Urinary bladder (tissue), 3 donors: ENCODE measurements at regions not wholly inside any gene's neighbourhood (a gene's known extent, or its start where the extent isn't known, plus 50 kb on each side); places are given as distances from the start of the nearest gene placed in this dataset.

Experiments used
- DNase-seq: peaks from one replicate; pipeline ENCODE4 v3.0.0-alpha.2; 2015; ENCODE audit errors: extremely low spot score
- H3K27ac ChIP-seq: one replicate; pipeline ENCODE4 v1.5.1; 2013; ENCODE audit warnings: low read depth, mild to moderate bottlenecking, moderate library complexity
- H3K36me3 ChIP-seq: one replicate; pipeline ENCODE4 v1.6.1; 2013; ENCODE audit warnings: mild to moderate bottlenecking, moderate library complexity; ENCODE audit not compliant: insufficient read depth
- H3K4me1 ChIP-seq: one replicate; pipeline ENCODE4 v1.6.1; 2013; ENCODE audit warnings: mild to moderate bottlenecking, moderate library complexity; ENCODE audit not compliant: insufficient read depth
- H3K4me3 ChIP-seq: one replicate; pipeline ENCODE4 v1.5.1; 2013; ENCODE audit warnings: low read depth, low read length
- WGBS: extraction: QIAGEN DNeasy Blood & Tissue Kit; methylation state at CpG from one replicate; pipeline ENCODE4 v1.1.7; 2013; 5-methylcytosine and 5-hydroxymethylcytosine counted together
- donor health status: healthy with polysubstance abuse.
- donor health status: healthy.

DNA sequence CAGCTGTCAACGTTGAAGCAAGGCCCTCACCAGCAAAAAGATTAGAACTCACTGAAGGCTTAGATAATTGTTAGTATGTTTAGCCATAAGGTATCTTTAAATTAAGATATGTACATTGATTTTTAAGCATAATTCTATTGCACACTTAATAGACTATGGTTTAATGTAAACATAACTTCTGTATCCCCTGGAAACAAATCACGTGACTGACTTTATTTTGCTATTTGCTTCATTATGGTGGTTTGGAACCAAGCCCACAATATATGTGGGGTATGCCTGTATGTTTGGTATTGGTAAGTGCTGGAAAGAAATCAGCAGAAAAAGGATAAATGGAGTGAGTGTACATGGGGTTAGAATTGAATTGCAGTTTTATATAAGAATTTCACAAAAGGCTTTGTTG is 111.9 kb downstream of the NMUR2 start:
- 73% methylated on average over 2 of the region's 2 CpGs for WGBS
- no peak for DNase-seq

DNA sequence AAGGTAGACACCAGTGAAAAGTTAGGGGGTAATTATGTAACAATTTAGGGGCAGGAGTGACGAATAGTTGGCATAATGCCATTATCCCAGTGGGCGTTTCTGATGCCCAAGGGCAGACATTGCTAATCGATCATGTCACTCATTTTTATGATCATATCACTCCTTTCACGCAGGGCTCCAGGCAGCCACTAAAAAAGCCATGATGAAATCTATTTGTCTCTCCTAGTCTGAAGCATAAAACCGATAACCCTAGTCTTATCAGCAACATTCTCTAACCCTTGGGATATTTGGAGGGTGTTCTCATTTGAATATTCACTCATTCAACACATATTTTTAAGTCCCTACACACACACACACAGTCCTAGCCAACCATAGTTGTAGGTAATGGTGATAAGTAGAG is 114.9 kb downstream of the NMUR2 start:
- Histone ChIP-seq H3K27ac (no peak overlapping the region), H3K4me1 (no peaks in the 10 kb centered on the region), H3K4me3 (no peak overlapping the region), H3K36me3 (no peaks in the 10 kb centered on the region)
- DNase-seq, result no peak
- 75% methylated on average over 5 of the region's 5 CpGs for WGBS

More for the DNA sequence above, 111.9 kb downstream of the NMUR2 start:
- Histone ChIP-seq H3K4me3 (no peak overlapping the region), H3K36me3 (no peaks in the 10 kb centered on the region), H3K4me1 (no peaks in the 10 kb centered on the region), H3K27ac (no peak overlapping the region)

DNA sequence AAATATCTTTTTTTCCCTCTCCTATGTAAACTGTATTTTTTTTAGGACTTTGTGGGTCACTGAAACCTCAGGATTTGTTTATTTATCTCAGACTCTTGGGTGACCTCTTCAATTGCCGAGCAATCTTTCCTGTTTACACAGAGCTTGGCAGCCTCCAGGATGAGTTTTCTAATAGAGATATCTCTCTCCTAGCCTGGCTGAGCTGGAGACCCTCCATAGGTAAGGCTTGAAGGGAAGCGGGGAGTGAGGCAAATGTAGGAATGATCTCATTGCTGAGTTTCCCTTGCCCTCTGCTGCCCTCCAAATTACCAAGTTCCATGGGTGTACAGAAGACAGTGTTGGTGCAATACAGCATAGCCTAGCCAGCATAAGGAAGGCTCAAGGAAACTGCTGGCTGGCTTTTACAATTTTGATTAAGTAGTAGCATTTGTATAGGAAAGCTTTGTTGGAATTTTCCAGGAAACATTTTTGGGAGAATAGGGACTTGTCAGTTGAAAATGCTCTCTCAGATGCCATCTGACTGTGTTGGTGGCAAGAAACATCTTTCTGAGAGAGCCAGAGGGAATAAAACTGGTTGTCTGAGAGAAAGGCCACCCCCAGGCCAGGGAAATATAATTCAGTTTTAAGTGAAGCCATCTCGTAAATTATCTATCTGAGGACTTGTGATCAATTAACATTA is 116.0 kb downstream of the NMUR2 start:
- H3K4me1 ChIP-seq, result no peaks in the 10 kb centered on the region
- no peak for DNase-seq
- no peak overlapping the region for H3K27ac ChIP-seq
- 35% methylated on average over 3 of the region's 3 CpGs for WGBS
- no peaks in the 10 kb centered on the region for H3K36me3 ChIP-seq
- no peak overlapping the region for H3K4me3 ChIP-seq

DNA sequence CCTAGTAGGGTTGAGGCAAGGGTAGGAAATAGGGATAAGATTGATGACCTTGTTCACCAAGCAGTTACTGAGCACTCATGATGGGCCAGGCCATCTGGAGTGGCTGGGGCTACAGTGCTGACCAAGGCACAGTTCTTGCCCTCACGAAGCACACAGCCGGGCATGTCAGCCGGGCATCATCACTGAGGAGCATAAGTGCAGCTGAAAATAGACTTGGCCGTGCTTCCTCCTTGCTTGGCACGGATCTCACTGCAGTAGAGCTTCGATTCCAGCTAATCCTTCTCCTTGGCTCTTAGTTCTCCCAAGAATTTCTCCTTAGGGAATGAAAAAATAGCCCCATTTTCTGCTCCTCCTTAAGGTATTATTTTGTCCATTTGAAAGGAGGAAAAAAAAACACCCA is 116.6 kb downstream of the NMUR2 start:
- no peaks in the 10 kb centered on the region for H3K36me3 ChIP-seq
- H3K4me3 ChIP-seq, result no peak overlapping the region
- 22% methylated on average over 6 of the region's 6 CpGs for WGBS
- no peak overlapping the region for H3K27ac ChIP-seq
- no peaks in the 10 kb centered on the region for H3K4me1 ChIP-seq
- no peak for DNase-seq

DNA sequence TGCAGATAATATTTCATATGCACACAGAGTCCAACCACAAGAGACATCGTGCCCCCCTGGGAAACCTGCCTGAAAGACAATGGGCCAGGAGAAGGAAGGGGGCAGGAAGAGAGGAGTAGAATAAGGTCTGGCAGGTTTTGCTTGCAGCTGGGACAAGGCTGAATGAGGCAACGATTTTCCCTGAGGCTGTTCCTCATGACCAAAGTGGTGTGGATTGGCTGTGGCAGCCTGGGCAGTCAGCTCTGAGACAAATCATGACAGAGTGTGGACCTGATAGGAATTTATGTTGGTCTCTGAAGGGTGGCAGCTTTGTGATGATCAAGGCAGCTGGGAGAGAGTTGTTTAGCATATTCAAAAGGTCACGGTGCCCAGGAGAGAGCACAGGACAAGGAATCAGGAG is 119.3 kb downstream of the NMUR2 start:
- no peak overlapping the region for H3K4me3 ChIP-seq
- no peak overlapping the region for H3K27ac ChIP-seq
- WGBS, result 75% methylated on average over 3 of the region's 3 CpGs

DNA sequence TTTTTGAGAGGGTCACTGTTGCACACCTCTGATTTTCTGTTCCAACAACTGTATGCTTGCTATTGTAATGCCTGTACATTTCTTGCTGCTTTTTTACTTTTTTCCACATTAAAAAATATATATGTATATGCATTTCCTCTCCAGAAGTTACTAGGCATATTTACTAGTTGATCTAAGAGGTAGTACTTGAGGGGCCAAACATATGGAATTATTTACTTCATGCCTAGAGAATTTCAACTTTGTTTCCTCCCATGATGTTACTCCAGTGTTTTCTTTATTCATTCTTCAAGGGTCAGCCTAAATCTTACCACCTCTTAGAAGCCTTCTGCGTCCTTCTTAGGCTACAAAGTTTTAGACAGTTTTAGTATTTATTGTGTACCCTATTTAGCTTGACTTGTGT is 122.7 kb downstream of the NMUR2 start:
- Histone ChIP-seq H3K36me3 (no peaks in the 10 kb centered on the region), H3K4me3 (no peak overlapping the region), H3K27ac (no peak overlapping the region), H3K4me1 (no peaks in the 10 kb centered on the region)
- DNase-seq, result no peak
- WGBS, result 70% methylated on average over 1 of the region's 1 CpG

More for the DNA sequence above, 119.3 kb downstream of the NMUR2 start:
- H3K36me3 ChIP-seq, result no peaks in the 10 kb centered on the region
- H3K4me1 ChIP-seq, result no peaks in the 10 kb centered on the region
- no peak for DNase-seq

DNA sequence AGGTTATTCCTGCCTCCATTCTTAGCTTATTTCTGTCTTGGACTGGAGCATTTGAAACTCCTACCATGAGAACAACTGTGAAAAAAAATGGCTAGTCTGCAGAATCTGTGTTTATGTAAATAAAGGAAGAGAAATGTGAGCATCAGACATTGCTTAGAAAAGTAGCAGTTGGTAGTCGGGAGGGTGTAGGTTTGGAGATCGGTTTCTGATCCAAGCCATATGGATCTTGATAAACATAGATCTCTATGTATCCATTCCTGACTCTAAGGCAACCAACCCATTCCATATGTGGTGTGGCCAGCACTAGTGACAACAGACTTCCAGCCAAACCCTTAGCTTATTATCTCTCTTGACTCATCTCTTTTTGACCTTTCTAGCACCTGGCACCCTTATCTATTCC is 127.1 kb downstream of the NMUR2 start:
- WGBS, result 50% methylated on average over 2 of the region's 2 CpGs
- no peak overlapping the region for H3K4me3 ChIP-seq
- H3K4me1 ChIP-seq, result no peaks in the 10 kb centered on the region
- H3K27ac ChIP-seq, result no peak overlapping the region
- DNase-seq, result no peak
- no peaks in the 10 kb centered on the region for H3K36me3 ChIP-seq

DNA sequence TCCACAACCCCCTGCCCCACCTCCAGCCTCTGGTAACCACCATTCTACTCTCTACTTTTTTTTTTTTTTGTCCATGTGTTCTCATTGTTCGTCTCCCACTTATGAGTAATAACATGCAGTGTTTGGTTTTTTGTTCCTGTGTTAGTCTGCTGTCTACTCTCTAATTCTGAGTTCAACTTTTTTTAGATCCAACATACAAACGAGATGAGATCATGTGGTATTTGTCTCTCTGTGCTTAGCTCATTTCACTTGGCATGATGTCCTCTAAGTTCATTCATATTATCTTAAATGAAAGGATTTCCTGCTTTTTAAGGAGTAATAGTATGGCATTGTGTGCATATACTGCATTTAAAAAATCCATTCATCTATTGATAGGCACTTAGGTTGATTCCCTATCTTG is 130.9 kb downstream of the NMUR2 start:
- 16% methylated on average over 2 of the region's 2 CpGs for WGBS
- no peak overlapping the region for H3K27ac ChIP-seq

DNA sequence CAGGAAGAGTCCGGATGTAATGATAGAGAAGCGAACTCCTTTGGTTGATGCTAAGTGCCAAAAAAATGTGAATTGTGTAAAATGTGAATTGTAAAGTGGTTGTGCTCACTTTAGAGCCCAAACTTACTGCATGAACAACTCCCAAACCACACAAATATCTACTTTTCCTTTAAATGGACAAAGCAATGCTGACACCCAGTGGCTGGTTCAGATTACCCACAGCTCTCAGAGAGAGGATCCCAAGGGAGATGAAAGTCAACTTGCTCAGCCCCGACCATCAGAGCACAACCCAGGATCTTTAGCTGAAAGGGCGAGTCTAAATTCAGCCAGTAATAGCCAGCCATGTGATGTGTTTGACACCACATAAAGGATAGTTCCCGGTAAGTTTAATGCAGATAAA is 133.7 kb downstream of the NMUR2 start:
- Histone ChIP-seq H3K27ac (no peak overlapping the region), H3K4me3 (no peak overlapping the region), H3K4me1 (no peaks in the 10 kb centered on the region), H3K36me3 (no peaks in the 10 kb centered on the region)
- DNase-seq, result no peak
- WGBS, result 61% methylated on average over 5 of the region's 5 CpGs

More for the DNA sequence above, 130.9 kb downstream of the NMUR2 start:
- no peaks in the 10 kb centered on the region for H3K36me3 ChIP-seq
- no peak overlapping the region for H3K4me3 ChIP-seq
- H3K4me1 ChIP-seq, result no peaks in the 10 kb centered on the region
- no peak for DNase-seq

DNA sequence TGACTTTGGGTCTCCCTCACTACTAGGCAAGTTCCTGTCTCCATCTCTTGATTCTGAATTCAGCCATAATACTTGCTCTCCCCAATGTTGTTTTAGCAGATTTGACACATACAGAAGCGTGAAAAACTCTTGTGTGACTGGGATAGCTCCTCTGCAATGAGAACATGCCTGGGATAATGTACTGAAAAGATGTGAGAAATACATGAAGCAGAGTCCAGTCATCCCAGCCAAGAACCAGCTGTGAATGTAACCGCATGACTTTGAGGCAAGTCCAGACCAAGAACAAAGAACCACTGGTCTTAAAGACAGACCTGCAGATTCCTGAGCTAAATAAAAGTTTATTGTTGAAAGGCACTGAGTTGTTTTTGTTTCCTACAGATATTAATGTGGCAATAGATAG is 135.0 kb downstream of the NMUR2 start:
- no peak overlapping the region for H3K27ac ChIP-seq
- no peaks in the 10 kb centered on the region for H3K36me3 ChIP-seq
- H3K4me3 ChIP-seq, result no peak overlapping the region
- WGBS, result 41% methylated on average over 2 of the region's 2 CpGs
- no peak for DNase-seq
- H3K4me1 ChIP-seq, result no peaks in the 10 kb centered on the region

DNA sequence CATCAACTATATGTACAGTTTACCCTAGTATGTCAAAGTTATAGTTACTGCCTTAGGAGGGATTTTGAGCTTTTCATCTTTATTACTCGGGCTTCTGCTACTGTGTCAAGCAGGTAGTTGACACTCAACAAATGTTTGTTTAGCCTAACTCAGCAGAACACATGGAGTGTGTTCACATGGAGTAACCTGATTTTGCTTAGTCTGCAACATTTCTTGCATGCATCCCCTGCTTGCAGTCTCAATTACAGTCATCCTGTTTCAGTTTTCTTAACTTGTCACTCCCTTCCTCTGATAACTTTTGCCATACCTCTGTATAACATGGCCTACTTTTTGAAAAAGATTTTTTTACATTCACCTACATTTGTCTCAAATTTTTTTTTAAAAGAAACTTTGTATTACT is 135.5 kb downstream of the NMUR2 start:
- no peak for DNase-seq
- H3K36me3 ChIP-seq, result no peaks in the 10 kb centered on the region
- H3K4me1 ChIP-seq, result no peaks in the 10 kb centered on the region
- H3K27ac ChIP-seq, result no peak overlapping the region
- WGBS, result 71% methylated on average over 1 of the region's 1 CpG
- no peak overlapping the region for H3K4me3 ChIP-seq

DNA sequence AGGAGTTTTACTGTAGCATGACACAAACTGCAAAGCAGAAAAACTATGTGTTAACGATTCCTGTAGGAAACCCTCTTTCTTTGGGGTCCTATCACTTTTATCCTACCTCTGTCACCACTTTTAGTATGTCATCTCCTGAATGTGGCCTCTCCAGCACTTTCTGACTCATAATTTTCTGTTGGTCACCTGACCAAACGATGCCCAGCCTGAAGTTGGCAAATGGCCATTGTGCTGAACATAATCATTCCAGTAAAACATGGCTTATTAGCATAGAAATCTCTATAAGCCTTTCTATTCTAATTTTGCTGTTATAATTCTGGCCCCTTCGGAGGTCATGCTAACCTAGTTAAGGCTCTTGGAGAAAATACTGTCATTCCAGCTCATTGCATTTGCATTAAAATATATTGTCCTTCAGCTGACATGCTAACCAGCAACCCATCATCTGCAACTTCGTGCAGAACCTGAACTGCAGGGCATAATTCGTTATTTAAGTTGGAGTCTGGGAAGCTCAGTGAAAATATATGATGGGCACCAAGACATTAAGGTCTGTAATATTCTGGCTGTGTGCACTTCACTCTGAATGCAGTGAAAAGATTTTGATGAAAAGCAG is 140.3 kb downstream of the NMUR2 start:
- no peak for DNase-seq
- no peak overlapping the region for H3K4me3 ChIP-seq
- H3K27ac ChIP-seq, result no peak overlapping the region
- H3K4me1 ChIP-seq, result no peaks in the 10 kb centered on the region
- WGBS, result 65% methylated on average over 5 of the region's 5 CpGs
- no peaks in the 10 kb centered on the region for H3K36me3 ChIP-seq

DNA sequence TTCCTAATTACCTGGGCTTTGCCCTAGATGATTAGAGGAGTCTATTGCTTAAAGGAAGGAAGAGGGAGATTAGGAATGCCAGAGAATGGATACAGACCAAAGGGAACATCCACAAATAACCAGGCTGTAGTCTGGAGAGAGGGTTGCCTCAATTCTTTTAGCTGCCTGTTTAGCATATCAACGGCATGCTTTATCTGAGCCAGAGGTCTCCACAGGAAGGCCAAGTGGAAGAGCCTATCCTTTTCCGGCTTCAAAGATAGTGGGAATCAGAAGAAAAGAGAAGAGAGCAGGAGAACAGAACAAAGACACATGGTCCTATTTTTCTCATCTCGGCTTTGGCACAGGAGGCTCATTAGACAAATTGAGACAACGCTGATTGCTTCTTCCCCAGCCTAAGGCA is 142.4 kb downstream of the NMUR2 start:
- no peak for DNase-seq
- H3K36me3 ChIP-seq, result no peaks in the 10 kb centered on the region
- no peaks in the 10 kb centered on the region for H3K4me1 ChIP-seq
- no peak overlapping the region for H3K4me3 ChIP-seq
- H3K27ac ChIP-seq, result no peak overlapping the region
- 48% methylated on average over 4 of the region's 4 CpGs for WGBS

DNA sequence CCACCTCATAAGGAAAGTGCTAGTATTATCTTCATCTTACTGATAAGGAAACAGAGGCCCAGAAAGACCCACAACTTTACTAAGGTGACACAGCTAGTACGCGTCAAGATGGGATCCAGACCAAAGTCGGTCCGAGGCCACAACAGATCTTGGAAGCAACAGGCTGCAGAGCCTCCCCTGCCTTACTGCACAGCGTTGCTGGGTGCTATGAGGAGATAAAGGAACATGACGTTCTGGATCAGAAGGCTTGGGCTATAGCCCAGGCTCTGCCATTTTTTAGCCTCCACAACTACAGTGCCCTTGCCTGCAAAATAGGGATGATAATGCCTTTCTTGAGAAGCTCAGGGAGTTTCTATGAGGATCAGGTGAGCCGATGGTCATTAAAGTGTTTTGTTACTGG is 144.1 kb downstream of the NMUR2 start:
- Histone ChIP-seq H3K36me3 (no peaks in the 10 kb centered on the region), H3K27ac (no peak overlapping the region), H3K4me3 (no peak overlapping the region), H3K4me1 (no peaks in the 10 kb centered on the region)
- DNase-seq, result no peak
- WGBS, result 74% methylated on average over 7 of the region's 7 CpGs
